ENCODE measurements at regions not wholly inside any gene's neighbourhood (a gene's known extent, or its start where the extent isn't known, plus 50 kb on each side); places are given as distances from the start of the nearest gene placed in this dataset.

DNA sequence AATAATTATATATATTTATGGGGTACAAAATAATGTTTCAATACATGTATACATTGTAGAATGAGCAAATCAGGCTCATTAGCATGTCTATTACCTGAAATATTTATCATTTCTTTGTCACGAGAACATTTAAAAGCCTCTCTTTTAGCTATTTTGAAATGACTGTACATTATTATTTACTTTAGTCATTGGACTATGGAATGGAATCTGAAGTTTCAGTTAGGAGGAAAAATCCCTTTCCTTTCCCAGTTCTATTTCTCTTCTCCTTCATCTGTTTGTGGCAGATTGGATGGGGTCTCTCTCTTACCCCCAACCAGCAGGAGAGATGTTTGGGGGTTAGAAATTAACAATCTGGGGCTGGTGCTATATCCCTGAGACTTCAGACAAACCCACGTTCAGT lies 292.5 kb upstream of the SFRP2 start:
- TF ChIP-seq, protein P1, sequence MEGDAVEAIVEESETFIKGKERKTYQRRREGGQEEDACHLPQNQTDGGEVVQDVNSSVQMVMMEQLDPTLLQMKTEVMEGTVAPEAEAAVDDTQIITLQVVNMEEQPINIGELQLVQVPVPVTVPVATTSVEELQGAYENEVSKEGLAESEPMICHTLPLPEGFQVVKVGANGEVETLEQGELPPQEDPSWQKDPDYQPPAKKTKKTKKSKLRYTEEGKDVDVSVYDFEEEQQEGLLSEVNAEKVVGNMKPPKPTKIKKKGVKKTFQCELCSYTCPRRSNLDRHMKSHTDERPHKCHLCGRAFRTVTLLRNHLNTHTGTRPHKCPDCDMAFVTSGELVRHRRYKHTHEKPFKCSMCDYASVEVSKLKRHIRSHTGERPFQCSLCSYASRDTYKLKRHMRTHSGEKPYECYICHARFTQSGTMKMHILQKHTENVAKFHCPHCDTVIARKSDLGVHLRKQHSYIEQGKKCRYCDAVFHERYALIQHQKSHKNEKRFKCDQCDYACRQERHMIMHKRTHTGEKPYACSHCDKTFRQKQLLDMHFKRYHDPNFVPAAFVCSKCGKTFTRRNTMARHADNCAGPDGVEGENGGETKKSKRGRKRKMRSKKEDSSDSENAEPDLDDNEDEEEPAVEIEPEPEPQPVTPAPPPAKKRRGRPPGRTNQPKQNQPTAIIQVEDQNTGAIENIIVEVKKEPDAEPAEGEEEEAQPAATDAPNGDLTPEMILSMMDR (conservative IDR thresholded peaks at IDR 0.05; ENCODE audit: low read length): no peak
- no peak for TF ChIP-seq EZH2phosphoT487 (IDR thresholded peaks at IDR 0.05; ENCODE audit: borderline replicate concordance, low read depth, low read length)

Data from OCI-LY7 (cell line).